ENCODE measurements at regions not wholly inside any gene's neighbourhood (a gene's known extent, or its start where the extent isn't known, plus 50 kb on each side); places are given as distances from the start of the nearest gene placed in this dataset.

DNA sequence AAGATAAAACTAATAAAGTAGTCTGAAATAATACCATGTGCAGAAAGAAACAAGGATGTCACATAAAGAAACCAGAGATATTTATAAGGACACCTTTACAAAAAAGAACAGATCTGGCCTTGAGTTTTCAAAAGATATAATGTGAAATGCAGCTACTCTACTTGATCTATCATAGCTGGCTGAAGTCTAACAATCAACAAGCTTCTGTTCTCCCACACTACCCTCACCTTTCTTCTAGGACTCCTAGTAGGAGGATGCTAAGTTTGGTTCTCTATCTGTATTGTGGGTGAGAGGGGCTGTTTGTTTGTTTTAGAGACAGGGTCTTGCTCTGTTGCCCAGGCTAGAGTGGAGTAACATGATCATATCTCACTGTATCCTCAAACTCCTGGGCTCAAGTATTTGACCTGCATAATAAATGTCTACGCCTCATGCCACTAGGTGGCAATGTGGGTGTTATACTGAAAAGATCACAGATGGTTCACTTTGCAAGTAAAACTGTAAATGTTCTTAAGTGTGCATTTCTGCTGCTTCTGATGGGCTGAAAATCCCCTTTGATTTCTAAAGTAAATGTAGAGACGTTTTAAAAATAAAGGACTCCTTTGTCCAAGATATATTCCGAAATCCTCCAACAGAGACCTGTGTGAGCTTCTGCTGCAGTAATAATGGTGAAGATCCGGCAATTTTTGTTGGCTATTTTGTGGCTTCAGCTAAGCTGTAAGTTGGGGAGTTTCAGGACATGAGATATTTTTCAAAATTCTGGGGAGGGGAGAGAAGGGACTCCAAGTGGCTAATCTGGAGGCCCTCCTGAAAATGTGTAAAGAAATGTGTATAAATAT lies 269.3 kb downstream of the DAD1 start:
- no peaks in the 10 kb centered on the region for H3K4me1 ChIP-seq
- TF ChIP-seq POLR2A (IDR thresholded peaks at IDR 0.05) = no peak
- TF ChIP-seq, protein P1, sequence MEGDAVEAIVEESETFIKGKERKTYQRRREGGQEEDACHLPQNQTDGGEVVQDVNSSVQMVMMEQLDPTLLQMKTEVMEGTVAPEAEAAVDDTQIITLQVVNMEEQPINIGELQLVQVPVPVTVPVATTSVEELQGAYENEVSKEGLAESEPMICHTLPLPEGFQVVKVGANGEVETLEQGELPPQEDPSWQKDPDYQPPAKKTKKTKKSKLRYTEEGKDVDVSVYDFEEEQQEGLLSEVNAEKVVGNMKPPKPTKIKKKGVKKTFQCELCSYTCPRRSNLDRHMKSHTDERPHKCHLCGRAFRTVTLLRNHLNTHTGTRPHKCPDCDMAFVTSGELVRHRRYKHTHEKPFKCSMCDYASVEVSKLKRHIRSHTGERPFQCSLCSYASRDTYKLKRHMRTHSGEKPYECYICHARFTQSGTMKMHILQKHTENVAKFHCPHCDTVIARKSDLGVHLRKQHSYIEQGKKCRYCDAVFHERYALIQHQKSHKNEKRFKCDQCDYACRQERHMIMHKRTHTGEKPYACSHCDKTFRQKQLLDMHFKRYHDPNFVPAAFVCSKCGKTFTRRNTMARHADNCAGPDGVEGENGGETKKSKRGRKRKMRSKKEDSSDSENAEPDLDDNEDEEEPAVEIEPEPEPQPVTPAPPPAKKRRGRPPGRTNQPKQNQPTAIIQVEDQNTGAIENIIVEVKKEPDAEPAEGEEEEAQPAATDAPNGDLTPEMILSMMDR (IDR thresholded peaks at IDR 0.05 in 8 of 11, conservative IDR thresholded peaks at IDR 0.05 in 3 of 11) = peak in 8 of 11 experiments; percentile 10 to 55 (median 52)
- intact Hi-C loops (cut with DNase I; ENCODE audit: low total_unique reads) = loop anchor here (10.0 kb wide), 1 partner anchor 55 kb away; no protein-coding TSS in a partner anchor
- H3K27me3 ChIP-seq (replicated peaks in 1 of 7) = no peaks in the 10 kb centered on the region
- no peak overlapping the region for H3K4me3 ChIP-seq
- WGBS, 5 donors = 33 to 40% (median 39%) methylated on average over 4 of the region's 4 CpGs
- H3K27ac ChIP-seq = no peak overlapping the region
- H3K9me3 ChIP-seq = no peaks in the 10 kb centered on the region
- DNase-seq = no peak
- no peaks in the 10 kb centered on the region for H3K36me3 ChIP-seq

DNA sequence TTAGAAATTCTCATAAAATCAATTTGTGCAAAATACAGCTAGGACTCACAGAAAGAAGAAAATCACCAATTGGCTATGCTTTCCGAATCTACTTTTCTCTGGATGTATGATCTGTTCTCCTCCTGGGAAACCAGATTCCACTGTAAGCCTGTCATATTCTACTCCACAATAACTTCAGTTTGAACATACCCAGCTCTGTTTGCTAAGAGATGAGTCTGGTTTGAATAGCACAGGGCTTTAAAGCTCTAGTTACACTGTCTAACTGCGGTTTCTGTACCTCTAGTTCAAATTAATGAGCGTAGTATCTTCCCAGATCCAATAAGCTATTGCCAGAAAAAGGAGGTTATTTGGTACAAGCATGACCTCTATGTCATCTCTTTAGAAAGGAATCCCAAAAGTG lies 270.1 kb downstream of the DAD1 start:
- Histone ChIP-seq H3K9me3 (no peaks in the 10 kb centered on the region), H3K4me3 (no peak overlapping the region), H3K27ac (no peak overlapping the region), H3K4me1 (no peaks in the 10 kb centered on the region), H3K36me3 (no peaks in the 10 kb centered on the region), H3K27me3 (replicated peaks in 1 of 7) (no peaks in the 10 kb centered on the region)
- intact Hi-C loops (cut with DNase I; ENCODE audit: low total_unique reads) = no loop called here
- WGBS, 5 donors = 46 to 92% (median 59%) methylated on average over 3 of the region's 3 CpGs
- no peak for TF ChIP-seq POLR2AphosphoS5 (IDR thresholded peaks at IDR 0.05)
- TF ChIP-seq, protein P1 (IDR thresholded peaks at IDR 0.05 in 8 of 11, conservative IDR thresholded peaks at IDR 0.05 in 3 of 11) = no peak
- no peak for TF ChIP-seq POLR2A (IDR thresholded peaks at IDR 0.05)
- no peak for DNase-seq

DNA sequence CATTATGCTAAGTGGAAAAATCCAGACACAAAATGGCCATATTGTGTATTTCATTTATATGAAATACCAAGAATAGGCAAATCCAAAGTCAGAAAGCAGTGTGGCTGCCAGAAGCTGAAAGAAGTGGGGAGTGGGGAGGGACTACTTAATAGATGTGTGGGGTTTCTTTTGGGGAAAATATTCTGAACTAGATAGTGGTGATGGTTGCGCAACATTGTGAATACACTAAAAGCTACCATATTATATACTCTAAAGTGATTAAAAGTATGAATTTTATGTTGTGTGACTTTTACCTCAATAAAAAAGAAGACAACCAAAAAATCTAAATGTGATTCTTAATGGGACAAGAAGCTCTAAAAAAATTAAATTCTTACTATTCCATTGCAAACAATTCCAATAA lies 272.6 kb downstream of the DAD1 start:
- H3K27me3 ChIP-seq (replicated peaks in 1 of 7) = no peaks in the 10 kb centered on the region
- H3K36me3 ChIP-seq = no peaks in the 10 kb centered on the region
- 93 to 100% (median 98%) methylated on average over 1 of the region's 1 CpG for WGBS, 5 donors
- TF ChIP-seq POLR2A (IDR thresholded peaks at IDR 0.05) (no peak), POLR2AphosphoS5 (IDR thresholded peaks at IDR 0.05) (no peak)
- TF ChIP-seq, protein P1 (IDR thresholded peaks at IDR 0.05 in 8 of 11, conservative IDR thresholded peaks at IDR 0.05 in 3 of 11) = no peak
- DNase-seq = no peak
- H3K27ac ChIP-seq = no peak overlapping the region
- no peaks in the 10 kb centered on the region for H3K9me3 ChIP-seq
- peaks cover 0 to 4% (median 0%) of the 10 kb centered on the region in 6 donors for H3K4me1 ChIP-seq
- intact Hi-C loops (cut with DNase I; ENCODE audit: low total_unique reads) = no loop called here
- H3K4me3 ChIP-seq = no peak overlapping the region

DNA sequence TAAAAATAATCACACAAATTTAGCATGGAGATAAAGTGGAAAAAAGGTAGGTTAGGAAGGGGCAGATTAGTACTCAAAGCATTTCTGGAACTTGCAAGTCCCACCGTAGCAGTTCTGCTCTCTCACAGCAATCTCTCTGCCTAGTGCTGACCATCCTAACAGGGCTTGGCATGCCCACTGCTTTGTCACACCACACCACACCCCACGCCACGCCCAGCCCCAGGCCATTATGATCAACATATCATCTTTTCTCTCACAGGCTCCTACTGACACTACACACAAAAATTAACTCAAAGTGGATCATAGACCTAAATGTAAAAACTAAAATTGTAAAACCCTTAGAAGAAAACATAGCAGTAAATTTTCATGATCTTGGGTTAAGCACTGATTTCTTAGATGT lies 273.7 kb downstream of the DAD1 start:
- no peak overlapping the region for H3K4me3 ChIP-seq
- H3K4me1 ChIP-seq = peaks cover 0 to 4% (median 0%) of the 10 kb centered on the region in 6 donors
- H3K27ac ChIP-seq = no peak overlapping the region
- DNase-seq = no peak
- H3K9me3 ChIP-seq = no peaks in the 10 kb centered on the region
- no peaks in the 10 kb centered on the region for H3K27me3 ChIP-seq (replicated peaks in 1 of 7)
- no peaks in the 10 kb centered on the region for H3K36me3 ChIP-seq
- WGBS, 5 donors = 77 to 93% (median 80%) methylated on average over 3 of the region's 3 CpGs
- TF ChIP-seq POLR2A (IDR thresholded peaks at IDR 0.05) (no peak), POLR2AphosphoS5 (IDR thresholded peaks at IDR 0.05) (no peak)
- TF ChIP-seq, protein P1 (IDR thresholded peaks at IDR 0.05 in 8 of 11, conservative IDR thresholded peaks at IDR 0.05 in 3 of 11) = no peak
- intact Hi-C loops (cut with DNase I; ENCODE audit: low total_unique reads) = no loop called here
